AG04450 (cell line): ENCODE measurements at regions not wholly inside any gene's neighbourhood (a gene's known extent, or its start where the extent isn't known, plus 50 kb on each side); places are given as distances from the start of the nearest gene placed in this dataset.

Experiments used
- CTCF ChIA-PET: fragments of 300-600, 350-600 bp; formaldehyde crosslinking; extraction: SDS; loops from one replicate; lab custom pipeline; 2022; ENCODE audit warnings: antibody characterized with exemption, inconsistent platforms; lab: Charles Lee
- POLR2A ChIA-PET: fragments of 350-600 bp; formaldehyde crosslinking; extraction: SDS; loops from one replicate; lab custom pipeline; 2021; ENCODE audit warnings: antibody characterized with exemption, inconsistent platforms; lab: Yijun Ruan, JAX
- DNase-seq: peaks from one replicate; pipeline ENCODE4 v3.0.0-alpha.2; 2011; ENCODE audit warnings: low read depth, low spot score
- H3K27ac ChIP-seq: one replicate; pipeline ENCODE4 v1.5.1; 2012; ENCODE audit warnings: low read depth, low read length, control low read depth
- H3K27me3 ChIP-seq: one replicate; pipeline ENCODE4 v1.6.0; 2012; ENCODE audit warnings: low read length; ENCODE audit not compliant: control insufficient read depth, insufficient read depth
- H3K4me3 ChIP-seq: 2 replicates; pipeline ENCODE4 v1.5.1; 2011; ENCODE audit warnings: mild to moderate bottlenecking, low read depth, low read length, control low read depth
- H3K9me3 ChIP-seq: 2 replicates; pipeline ENCODE4 v1.5.1; 2012; ENCODE audit warnings: low read length; ENCODE audit not compliant: control insufficient read depth, insufficient read depth
- TF ChIP-seq, protein P1 (sequence below): IDR thresholded peaks from 2 replicates; pipeline ENCODE4 v1.5.1; 2011; ENCODE audit warnings: low read depth, low read length, control low read depth, inconsistent platforms

DNA sequence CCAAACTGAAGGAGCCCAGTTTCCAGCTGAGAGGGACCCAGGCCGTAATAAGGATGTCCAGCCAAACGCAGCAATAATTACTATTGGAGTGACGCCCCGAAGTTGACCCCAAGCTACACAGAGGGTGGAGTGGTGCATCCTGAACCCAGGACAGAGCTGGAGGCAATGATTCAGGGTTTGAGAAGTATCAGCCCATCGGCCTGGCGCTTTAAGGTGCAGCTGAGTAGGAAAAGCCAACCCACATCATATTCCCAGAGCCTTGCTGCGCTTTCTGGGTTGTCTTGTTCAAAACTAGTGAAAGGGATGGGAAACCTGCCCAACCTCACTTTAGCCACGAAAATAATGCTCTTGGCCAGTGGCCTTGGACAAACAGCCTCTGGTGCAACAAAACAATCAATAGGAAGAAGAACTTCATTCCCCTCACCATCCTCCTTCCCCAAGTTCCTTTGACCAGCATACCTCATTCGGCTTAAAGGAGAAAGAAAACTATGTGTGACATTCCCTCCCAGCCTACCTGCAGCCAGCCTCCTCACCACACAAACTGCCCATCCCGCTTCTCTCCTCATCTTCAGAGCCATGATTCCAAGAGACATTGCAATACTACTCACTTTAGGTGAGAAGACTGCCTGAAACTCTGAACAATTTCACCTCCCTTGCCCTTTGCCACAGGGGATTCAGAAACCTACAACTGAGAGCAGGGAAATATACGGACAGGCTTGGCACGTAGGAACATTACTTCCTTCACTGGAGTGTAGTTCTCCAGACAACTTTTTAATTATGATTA lies 217.2 kb upstream of the MKLN1 start:
- Histone ChIP-seq H3K27me3 (no peaks in the 10 kb centered on the region), H3K4me3 (peak overlapping the region; percentile 72), H3K9me3 (no peaks in the 10 kb centered on the region; the same call in 1 of the 2 replicates), H3K27ac (peak overlapping the region; percentile 94)
- CTCF ChIA-PET = interaction anchor here (1.1 to 1.3 kb wide), 2 partner anchors 41 to 214 kb away, joined by 3 to 7 read pairs; no protein-coding TSS in a partner anchor
- TF ChIP-seq, protein P1, sequence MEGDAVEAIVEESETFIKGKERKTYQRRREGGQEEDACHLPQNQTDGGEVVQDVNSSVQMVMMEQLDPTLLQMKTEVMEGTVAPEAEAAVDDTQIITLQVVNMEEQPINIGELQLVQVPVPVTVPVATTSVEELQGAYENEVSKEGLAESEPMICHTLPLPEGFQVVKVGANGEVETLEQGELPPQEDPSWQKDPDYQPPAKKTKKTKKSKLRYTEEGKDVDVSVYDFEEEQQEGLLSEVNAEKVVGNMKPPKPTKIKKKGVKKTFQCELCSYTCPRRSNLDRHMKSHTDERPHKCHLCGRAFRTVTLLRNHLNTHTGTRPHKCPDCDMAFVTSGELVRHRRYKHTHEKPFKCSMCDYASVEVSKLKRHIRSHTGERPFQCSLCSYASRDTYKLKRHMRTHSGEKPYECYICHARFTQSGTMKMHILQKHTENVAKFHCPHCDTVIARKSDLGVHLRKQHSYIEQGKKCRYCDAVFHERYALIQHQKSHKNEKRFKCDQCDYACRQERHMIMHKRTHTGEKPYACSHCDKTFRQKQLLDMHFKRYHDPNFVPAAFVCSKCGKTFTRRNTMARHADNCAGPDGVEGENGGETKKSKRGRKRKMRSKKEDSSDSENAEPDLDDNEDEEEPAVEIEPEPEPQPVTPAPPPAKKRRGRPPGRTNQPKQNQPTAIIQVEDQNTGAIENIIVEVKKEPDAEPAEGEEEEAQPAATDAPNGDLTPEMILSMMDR = no peak
- POLR2A ChIA-PET = interaction anchor here (0.6 to 2.3 kb wide), 12 partner anchors 49 to 837 kb away, joined by 3 to 13 read pairs (median 4); partner anchors contain the start of gene MKLN1
- DNase-seq = no peak

DNA sequence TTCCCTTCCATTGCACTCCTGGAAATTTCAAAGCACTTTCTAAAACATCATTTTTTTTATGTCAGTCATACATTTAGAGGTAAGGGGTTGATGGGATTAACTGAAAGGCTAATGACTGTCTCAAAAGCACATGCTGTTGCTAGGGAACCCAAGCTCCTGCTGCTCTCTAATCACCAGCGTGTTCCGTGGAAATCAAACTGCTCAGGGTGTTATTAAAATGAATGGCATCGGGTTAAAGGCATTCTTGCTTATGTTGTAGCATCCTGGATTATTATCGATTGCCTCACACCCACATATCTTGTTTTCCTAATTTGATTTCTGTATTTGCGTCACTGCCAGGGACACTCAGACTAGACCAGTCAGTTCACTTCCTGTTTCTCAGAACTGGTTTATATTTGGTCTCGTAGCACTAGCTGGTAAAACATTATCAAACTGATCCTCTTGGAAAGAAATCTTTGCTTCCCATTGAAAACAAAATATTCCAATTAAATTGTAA lies 216.5 kb upstream of the MKLN1 start:
- ChIA-PET POLR2A (interaction anchor here (0.6 kb wide), 1 partner anchor 217 kb away, joined by 3 read pairs; the partner anchor contains the start of gene MKLN1), CTCF (interaction anchor here (0.6 kb wide), 1 partner anchor 261 kb away, joined by 3 read pairs; no protein-coding TSS in a partner anchor)
- no peaks in the 10 kb centered on the region for H3K27me3 ChIP-seq
- TF ChIP-seq, protein P1 = no peak
- H3K9me3 ChIP-seq = no peaks in the 10 kb centered on the region; the same call in 1 of the 2 replicates
- no peak for DNase-seq
- H3K4me3 ChIP-seq = peak overlapping the region; percentile 72
- peak overlapping the region; percentile 12 for H3K27ac ChIP-seq

DNA sequence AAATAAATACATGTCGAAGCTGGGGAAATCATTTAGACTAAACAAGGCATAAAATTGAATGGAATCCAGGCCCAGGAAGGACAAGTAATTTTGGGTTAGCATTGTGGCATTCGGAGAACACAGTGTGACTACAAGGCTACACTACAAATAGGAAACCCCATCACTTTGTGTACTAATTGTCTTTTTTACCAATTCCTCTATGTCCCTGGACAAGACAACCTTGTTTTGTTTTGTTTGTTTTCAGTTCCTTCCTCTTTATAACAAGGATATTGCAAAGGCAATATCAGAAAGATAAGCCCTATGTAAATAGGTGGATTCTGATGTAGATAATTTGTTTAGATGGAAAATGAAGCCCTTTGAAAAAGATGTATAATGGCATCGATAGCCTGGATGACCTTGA lies 215.9 kb upstream of the MKLN1 start:
- CTCF ChIA-PET = interaction anchor here (0.6 kb wide), 1 partner anchor 260 kb away, joined by 3 read pairs; no protein-coding TSS in a partner anchor
- Histone ChIP-seq H3K4me3 (no peak overlapping the region), H3K27ac (no peak overlapping the region), H3K9me3 (no peaks in the 10 kb centered on the region; the same call in 1 of the 2 replicates), H3K27me3 (no peaks in the 10 kb centered on the region)
- POLR2A ChIA-PET = interaction anchor here (0.6 kb wide), 1 partner anchor 216 kb away, joined by 3 read pairs; the partner anchor contains the start of gene MKLN1
- TF ChIP-seq, protein P1 = no peak
- DNase-seq = no peak

DNA sequence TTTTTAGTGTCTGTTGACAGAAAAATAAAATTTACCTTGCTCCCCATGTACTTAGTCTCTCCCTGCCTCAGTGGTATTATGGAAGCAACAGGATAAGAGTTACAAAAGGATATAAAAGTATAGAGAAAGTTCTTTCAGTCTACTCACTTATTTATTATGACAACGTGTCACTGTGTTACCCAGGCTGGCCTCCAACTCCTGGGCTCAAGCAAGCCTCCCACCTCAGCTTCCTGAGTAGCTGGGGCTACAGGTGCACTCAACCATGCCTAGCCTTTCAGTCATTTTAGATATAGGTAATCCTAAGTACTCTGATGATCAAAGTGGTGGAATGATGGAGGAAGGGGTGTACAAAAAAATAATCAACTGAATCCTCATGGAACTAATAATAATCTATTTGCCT lies 215.2 kb upstream of the MKLN1 start:
- TF ChIP-seq, protein P1 = no peak
- CTCF ChIA-PET = interaction anchor here (1.4 kb wide), 1 partner anchor 215 kb away, joined by 3 read pairs; no protein-coding TSS in a partner anchor
- Histone ChIP-seq H3K9me3 (no peaks in the 10 kb centered on the region; the same call in 1 of the 2 replicates), H3K27me3 (no peaks in the 10 kb centered on the region), H3K27ac (no peak overlapping the region), H3K4me3 (no peak overlapping the region)
- no peak for DNase-seq
- POLR2A ChIA-PET = no interaction called here
